Mucosa of descending colon (tissue), 3 donors: ENCODE measurements at regions not wholly inside any gene's neighbourhood (a gene's known extent, or its start where the extent isn't known, plus 50 kb on each side); places are given as distances from the start of the nearest gene placed in this dataset.

Experiments used
- ATAC-seq: fragments of 200-7000 bp; cut with Tn5 transposase; one replicate; pipeline ENCODE4 v1.9.1; 2020; ENCODE audit warnings: mild to moderate bottlenecking, moderate library complexity
- DNase-seq, 3 donors: peaks; one replicate each; pipeline ENCODE4 v3.0.0-alpha.2; 2020
- H3K36me3 ChIP-seq: fragments of 200-600 bp; one replicate; pipeline ENCODE4 v1.8.0; 2021; ENCODE audit warnings: low read depth, mild to moderate bottlenecking
- H3K4me1 ChIP-seq: fragments of 200-600 bp; one replicate; pipeline ENCODE4 v1.8.0; 2021; ENCODE audit warnings: low read depth, mild to moderate bottlenecking
- H3K4me3 ChIP-seq: fragments of 200-600 bp; one replicate; pipeline ENCODE4 v1.8.0; 2021; ENCODE audit warnings: mild to moderate bottlenecking
- H3K9me3 ChIP-seq: fragments of 200-600 bp; one replicate; pipeline ENCODE4 v1.8.0; 2021; ENCODE audit warnings: mild to moderate bottlenecking
- intact Hi-C, 2 donors: fragments of 100-400 bp; cut with DNase I in 1 of 2; cut with micrococcal nuclease in 1 of 2; formaldehyde crosslinking; loops; one replicate each; pipeline versions ENCODE4 v1.11.0 to v1.11.1; 2022; cut with DNase I, micrococcal nuclease
- TF ChIP-seq, protein P1 (sequence below): fragments of 200-600 bp; IDR thresholded peaks from one replicate; pipeline ENCODE4 v1.8.0; 2022; ENCODE audit warnings: antibody characterized with exemption, mild to moderate bottlenecking
- donor health status: DM: no; HTN: no; CAD: no; lungs with moderate emphysema.
- donor health status: DM: no; HTN: no; CAD: no.
- donor health status: DM: no; HTN: yes; CAD: no.

DNA sequence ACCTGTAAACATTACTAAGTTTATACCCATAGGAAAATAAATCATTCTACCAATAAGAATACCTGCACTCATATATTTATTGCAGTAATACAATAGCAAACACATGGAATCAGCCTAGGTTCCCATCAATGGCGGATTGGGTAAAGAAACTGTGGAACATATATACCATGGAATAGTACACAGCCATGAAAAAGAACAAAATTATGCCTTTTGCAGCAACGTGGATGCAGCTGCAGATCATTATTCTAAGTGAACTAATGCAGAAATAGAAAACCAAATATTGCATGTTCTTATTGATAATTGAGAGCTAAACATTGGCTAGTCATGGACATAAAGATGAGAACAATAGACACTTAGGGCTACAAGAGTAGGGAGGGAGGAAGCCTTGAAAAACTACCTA is 667.4 kb upstream of the WWC1 start:
- H3K9me3 ChIP-seq = no peaks in the 10 kb centered on the region
- H3K4me1 ChIP-seq = no peaks in the 10 kb centered on the region
- intact Hi-C loops = no loop called here
- ATAC-seq = no peak
- TF ChIP-seq, protein P1, sequence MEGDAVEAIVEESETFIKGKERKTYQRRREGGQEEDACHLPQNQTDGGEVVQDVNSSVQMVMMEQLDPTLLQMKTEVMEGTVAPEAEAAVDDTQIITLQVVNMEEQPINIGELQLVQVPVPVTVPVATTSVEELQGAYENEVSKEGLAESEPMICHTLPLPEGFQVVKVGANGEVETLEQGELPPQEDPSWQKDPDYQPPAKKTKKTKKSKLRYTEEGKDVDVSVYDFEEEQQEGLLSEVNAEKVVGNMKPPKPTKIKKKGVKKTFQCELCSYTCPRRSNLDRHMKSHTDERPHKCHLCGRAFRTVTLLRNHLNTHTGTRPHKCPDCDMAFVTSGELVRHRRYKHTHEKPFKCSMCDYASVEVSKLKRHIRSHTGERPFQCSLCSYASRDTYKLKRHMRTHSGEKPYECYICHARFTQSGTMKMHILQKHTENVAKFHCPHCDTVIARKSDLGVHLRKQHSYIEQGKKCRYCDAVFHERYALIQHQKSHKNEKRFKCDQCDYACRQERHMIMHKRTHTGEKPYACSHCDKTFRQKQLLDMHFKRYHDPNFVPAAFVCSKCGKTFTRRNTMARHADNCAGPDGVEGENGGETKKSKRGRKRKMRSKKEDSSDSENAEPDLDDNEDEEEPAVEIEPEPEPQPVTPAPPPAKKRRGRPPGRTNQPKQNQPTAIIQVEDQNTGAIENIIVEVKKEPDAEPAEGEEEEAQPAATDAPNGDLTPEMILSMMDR = no peak
- DNase-seq = no peak
- no peaks in the 10 kb centered on the region for H3K36me3 ChIP-seq
- no peak overlapping the region for H3K4me3 ChIP-seq

DNA sequence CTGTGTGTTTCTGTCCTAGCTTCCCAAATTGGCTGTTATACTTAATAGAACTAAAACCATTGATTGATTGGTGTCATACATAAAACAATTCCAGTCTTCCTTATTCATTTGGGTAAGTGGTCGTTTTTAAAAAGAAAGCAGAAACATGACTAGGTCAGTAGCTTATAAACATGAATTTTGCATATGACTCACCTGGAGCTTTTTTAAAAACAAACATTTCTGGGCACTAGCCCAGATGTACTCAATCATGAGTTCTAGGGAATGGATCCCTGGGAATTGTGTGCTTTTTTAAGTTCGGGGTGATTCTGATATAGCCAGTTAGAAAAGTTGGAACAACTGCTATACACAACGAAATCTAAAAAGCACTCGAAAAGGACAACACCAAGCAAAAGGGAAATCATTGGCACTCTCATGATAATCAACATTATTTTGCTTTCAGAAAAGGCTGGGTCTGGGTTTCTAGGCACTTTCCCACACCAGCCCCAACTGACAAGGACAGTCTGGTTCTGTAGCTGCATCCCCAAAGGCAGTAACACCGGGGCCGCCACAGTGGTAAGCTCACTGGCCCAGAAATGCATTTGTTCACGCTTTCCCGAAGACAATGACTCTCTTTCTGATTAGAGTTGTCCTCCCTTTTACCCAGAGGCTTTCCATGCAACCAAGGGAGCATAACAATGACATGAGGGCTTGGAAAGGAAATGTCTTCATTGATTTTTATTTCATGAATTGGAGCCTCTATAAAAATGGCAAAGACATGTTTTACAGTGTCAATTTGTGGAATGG is 664.9 kb upstream of the WWC1 start:
- no peak overlapping the region for H3K4me3 ChIP-seq
- TF ChIP-seq, protein P1 = no peak
- intact Hi-C loops = no loop called here

GRCh38 chr5:167629634-167630033 is 661.8 kb upstream of the WWC1 start:
- intact Hi-C loops = no loop called here
- H3K4me1 ChIP-seq = no peaks in the 10 kb centered on the region
- no peak for ATAC-seq

More for the DNA sequence above, 664.9 kb upstream of the WWC1 start:
- DNase-seq (no peak), ATAC-seq (no peak)
- Histone ChIP-seq H3K36me3 (no peaks in the 10 kb centered on the region), H3K4me1 (no peaks in the 10 kb centered on the region), H3K9me3 (no peaks in the 10 kb centered on the region)

GRCh38 chr5:167631191-167631590 is 660.3 kb upstream of the WWC1 start:
- Histone ChIP-seq H3K4me1 (no peaks in the 10 kb centered on the region), H3K4me3 (no peak overlapping the region), H3K36me3 (no peaks in the 10 kb centered on the region), H3K9me3 (no peaks in the 10 kb centered on the region)
- intact Hi-C loops = no loop called here
- TF ChIP-seq, protein P1 = no peak
- DNase-seq (no peak), ATAC-seq (no peak)

More at GRCh38 chr5:167629634-167630033, 661.8 kb upstream of the WWC1 start:
- H3K4me3 ChIP-seq = no peak overlapping the region
- TF ChIP-seq, protein P1 = no peak
- DNase-seq = no peak
- no peaks in the 10 kb centered on the region for H3K36me3 ChIP-seq
- no peaks in the 10 kb centered on the region for H3K9me3 ChIP-seq

DNA sequence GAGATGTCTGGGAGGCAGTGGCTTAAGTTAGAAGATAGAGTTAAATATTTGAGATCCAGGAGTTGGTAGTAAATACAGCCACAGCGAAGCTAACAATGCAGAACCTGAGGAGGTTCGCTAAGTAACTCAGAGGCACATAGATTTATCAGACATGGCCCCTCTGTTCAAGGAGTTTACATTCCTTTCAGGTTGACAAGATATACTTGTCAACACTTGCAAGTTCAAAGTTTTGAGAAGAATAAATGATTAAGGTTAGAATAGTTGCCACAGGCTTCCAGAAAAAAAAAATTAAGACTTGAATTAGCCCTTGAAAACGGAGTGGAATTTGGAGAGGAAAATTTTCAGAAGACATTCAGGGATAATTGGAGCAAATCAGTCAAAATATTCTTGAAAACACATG is 658.3 kb upstream of the WWC1 start:
- intact Hi-C loops = no loop called here
- Histone ChIP-seq H3K4me1 (no peaks in the 10 kb centered on the region), H3K4me3 (no peak overlapping the region), H3K9me3 (no peaks in the 10 kb centered on the region), H3K36me3 (no peaks in the 10 kb centered on the region)
- no peak for DNase-seq
- no peak for ATAC-seq
- TF ChIP-seq, protein P1 = no peak
